ENCODE measurements at regions not wholly inside any gene's neighbourhood (a gene's known extent, or its start where the extent isn't known, plus 50 kb on each side); places are given as distances from the start of the nearest gene placed in this dataset.
"Not testable (repeated sequence)": the region's sequence is repeated elsewhere in the genome, so short reads cannot be mapped to it uniquely, and the experiment has no call there.

- not testable (repeated sequence) for TF ChIP-seq CTCF, POLR2A (IDR thresholded peaks at IDR 0.05)
These were observed 272.4 kb upstream of the SFSWAP start for GRCh38 chr12:131438493-131438835.
